Stimulated activated CD4-positive, alpha-beta T cell treated with anti-CD3 and anti-CD28 coated beads, Interleukin-2, amount 100 ng/mL, for 24 hours (primary cell): ENCODE measurements at regions not wholly inside any gene's neighbourhood (a gene's known extent, or its start where the extent isn't known, plus 50 kb on each side); places are given as distances from the start of the nearest gene placed in this dataset.

Experiments used
- DNase-seq, 2 donors: peaks; one replicate each; pipeline ENCODE4 v3.0.0-alpha.2; 2020

GRCh38 chr1:36571106-36571505 lies 88.4 kb upstream of the CSF3R start:
- DNase-seq, result no peak

- no peak for DNase-seq
Measured at GRCh38 chr1:36570478-36571060, 87.9 kb upstream of the CSF3R start.

GRCh38 chr1:36570006-36570405 lies 87.3 kb upstream of the CSF3R start:
- DNase-seq, result no peak

GRCh38 chr1:36567601-36568341 lies 85.1 kb upstream of the CSF3R start:
- DNase-seq, result no peak

- no peak for DNase-seq
Measured at GRCh38 chr1:36565576-36566501, 83.1 kb upstream of the CSF3R start.

GRCh38 chr1:36562181-36562685 lies 79.5 kb upstream of the CSF3R start:
- no peak for DNase-seq

- no peak for DNase-seq
Measured at GRCh38 chr1:36561361-36561724, 78.6 kb upstream of the CSF3R start.

GRCh38 chr1:36560621-36561360 lies 78.1 kb upstream of the CSF3R start:
- no peak for DNase-seq

- DNase-seq, result no peak
Measured at GRCh38 chr1:36560177-36560576, 77.5 kb upstream of the CSF3R start.

- DNase-seq, result no peak
Measured at GRCh38 chr1:36559061-36559460, 76.3 kb upstream of the CSF3R start.

GRCh38 chr1:36557041-36558000 lies 74.6 kb upstream of the CSF3R start:
- no peak for DNase-seq

- DNase-seq, result no peak
Measured at GRCh38 chr1:36555041-36555440, 72.3 kb upstream of the CSF3R start.

GRCh38 chr1:36554323-36554628 lies 71.6 kb upstream of the CSF3R start:
- no peak for DNase-seq

- DNase-seq, result peak; percentile 76 to 83
Measured at GRCh38 chr1:36553591-36554322, 71.0 kb upstream of the CSF3R start.

- no peak for DNase-seq
Measured at GRCh38 chr1:36542962-36543515, 60.3 kb upstream of the CSF3R start.

- no peak for DNase-seq
Measured at GRCh38 chr1:36542024-36542961, 59.6 kb upstream of the CSF3R start.

GRCh38 chr1:36540056-36540455 lies 57.3 kb upstream of the CSF3R start:
- no peak for DNase-seq

GRCh38 chr1:36539526-36539925 lies 56.8 kb upstream of the CSF3R start:
- no peak for DNase-seq

GRCh38 chr1:36537991-36538390 lies 55.3 kb upstream of the CSF3R start:
- DNase-seq, result no peak
